ENCODE measurements at regions not wholly inside any gene's neighbourhood (a gene's known extent, or its start where the extent isn't known, plus 50 kb on each side); places are given as distances from the start of the nearest gene placed in this dataset.

DNA sequence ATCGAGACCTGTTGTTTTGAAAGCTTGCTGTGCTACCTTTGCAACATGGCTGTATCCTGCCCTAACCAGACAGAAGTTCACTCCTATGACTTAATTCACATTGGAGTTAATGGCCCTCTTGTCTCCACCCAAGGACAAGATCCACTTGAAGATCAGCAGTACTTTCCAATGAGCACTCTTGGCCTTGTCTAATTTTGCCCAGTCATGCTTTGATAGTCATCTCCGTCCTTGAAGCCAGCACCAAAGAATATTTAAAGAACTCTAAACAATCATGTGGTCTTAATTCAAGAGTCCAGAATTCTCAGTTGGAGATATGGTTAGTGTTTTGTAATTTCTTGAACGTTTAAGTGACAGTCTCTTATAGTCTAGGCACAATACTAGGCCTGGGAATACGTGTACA lies 775.6 kb upstream of the EEF2KMT start:
- no peak overlapping the region for H3K4me3 ChIP-seq (ENCODE audit: low read depth, low read length)
- TF ChIP-seq, protein P1, sequence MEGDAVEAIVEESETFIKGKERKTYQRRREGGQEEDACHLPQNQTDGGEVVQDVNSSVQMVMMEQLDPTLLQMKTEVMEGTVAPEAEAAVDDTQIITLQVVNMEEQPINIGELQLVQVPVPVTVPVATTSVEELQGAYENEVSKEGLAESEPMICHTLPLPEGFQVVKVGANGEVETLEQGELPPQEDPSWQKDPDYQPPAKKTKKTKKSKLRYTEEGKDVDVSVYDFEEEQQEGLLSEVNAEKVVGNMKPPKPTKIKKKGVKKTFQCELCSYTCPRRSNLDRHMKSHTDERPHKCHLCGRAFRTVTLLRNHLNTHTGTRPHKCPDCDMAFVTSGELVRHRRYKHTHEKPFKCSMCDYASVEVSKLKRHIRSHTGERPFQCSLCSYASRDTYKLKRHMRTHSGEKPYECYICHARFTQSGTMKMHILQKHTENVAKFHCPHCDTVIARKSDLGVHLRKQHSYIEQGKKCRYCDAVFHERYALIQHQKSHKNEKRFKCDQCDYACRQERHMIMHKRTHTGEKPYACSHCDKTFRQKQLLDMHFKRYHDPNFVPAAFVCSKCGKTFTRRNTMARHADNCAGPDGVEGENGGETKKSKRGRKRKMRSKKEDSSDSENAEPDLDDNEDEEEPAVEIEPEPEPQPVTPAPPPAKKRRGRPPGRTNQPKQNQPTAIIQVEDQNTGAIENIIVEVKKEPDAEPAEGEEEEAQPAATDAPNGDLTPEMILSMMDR (IDR thresholded peaks at IDR 0.05; ENCODE audit: low read depth, low read length) = no peak

DNA sequence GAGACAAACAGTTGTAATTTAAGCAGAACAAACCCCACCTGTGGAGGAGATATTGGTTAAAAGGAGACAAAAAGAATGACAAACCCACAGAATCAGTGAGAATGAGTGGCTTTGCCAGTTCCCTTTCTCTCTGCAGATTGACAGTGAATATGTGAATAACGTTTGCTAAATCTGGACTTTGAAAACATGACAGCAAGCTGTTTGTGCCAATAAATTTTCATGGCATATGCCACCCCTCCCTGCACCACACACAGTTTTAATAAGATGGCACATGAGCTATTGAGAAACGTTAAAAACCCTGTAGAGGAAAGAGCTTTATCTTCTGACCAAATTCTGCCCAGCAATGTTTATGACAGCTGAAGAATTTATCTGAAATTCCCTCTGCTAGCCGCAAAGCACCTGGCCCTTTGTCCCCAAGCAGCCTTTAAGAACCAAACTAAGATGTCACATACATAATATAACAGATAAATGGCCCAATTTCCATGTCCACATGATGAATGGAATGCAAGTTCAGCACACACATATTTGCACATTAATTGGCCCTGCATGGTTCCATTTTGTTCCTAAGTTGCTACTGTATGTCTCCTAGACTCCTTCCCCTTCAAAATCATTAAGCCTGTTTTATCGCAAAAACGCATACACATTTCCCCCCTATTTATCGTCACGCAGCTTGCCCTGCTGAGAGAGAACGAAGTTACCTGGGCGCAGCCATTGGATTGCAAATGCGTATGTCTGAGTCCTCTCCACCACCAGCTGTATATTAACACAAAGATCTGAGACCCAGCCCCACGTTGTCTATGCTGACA lies 773.5 kb upstream of the EEF2KMT start:
- TF ChIP-seq, protein P1 (IDR thresholded peaks at IDR 0.05; ENCODE audit: low read depth, low read length) = no peak
- no peak overlapping the region for H3K4me3 ChIP-seq (ENCODE audit: low read depth, low read length)

DNA sequence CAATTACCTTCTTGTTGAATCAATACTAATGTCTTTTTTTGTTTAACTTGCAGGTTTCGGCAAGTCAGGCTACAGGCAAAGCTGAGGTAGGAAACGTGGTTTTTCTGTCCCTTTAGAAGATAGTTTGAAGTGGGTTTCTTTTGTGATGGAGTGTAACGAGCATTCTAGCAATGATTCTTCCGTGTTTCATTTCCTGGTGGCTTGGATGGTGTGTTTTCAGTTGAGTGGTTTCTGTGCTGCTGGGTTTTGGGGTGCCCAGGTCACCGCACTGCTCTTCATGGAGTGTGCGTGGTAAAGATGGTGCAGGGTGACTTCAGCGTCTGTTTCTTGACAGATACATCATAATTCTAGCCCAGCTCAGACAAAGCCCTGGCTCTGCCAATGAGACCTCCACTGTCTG lies 769.7 kb upstream of the EEF2KMT start:
- H3K4me3 ChIP-seq (ENCODE audit: low read depth, low read length) = no peak overlapping the region
- TF ChIP-seq, protein P1 (IDR thresholded peaks at IDR 0.05; ENCODE audit: low read depth, low read length) = no peak

DNA sequence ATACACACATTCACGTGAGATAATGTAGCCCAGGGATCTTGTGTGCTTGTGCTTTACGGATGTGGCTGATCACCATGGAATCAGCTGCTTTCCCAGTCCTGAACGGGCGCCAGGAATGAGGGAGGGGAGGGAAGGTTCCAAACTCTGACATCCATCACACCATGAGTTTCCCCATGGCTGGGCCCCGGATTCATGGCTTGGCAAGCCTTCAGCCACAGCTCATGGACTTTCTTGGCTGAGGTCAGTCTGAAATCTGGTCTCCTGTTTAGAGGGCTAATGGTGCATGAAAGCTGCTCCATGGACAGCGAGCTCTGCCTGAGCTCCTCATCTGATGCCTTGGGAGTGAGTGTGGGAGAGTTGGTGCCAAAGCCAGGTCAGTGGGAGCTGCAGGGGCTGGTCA lies 767.6 kb upstream of the EEF2KMT start:
- TF ChIP-seq, protein P1 (IDR thresholded peaks at IDR 0.05; ENCODE audit: low read depth, low read length) = no peak
- H3K4me3 ChIP-seq (ENCODE audit: low read depth, low read length) = no peak overlapping the region

DNA sequence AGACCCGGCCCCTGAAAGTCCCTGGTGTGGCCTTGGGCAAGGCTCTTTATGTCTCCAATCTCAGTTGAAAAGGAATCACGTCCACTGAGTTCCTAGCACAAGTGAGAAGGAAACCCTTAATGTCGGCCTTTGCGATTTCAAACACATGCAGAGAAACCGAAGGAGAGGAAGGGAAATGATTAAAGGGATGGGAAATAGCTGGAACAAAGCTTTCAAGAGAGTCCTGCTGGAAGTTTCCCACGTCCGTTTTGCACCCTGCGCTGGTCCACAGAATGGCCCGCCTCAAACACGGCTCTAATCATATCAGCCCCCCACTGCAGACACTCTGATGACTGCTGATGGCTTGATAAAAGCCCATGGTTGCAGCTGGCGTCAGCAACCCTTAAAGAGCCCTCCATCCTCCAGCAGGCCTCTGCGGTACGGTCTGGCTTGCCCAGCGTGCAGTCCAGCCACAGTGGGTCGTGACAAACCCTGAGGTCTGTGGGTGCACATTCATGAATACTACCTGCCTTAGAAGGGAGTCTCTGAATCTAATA lies 765.5 kb upstream of the EEF2KMT start:
- H3K4me3 ChIP-seq (ENCODE audit: low read depth, low read length) = no peak overlapping the region
- TF ChIP-seq, protein P1 (IDR thresholded peaks at IDR 0.05; ENCODE audit: low read depth, low read length) = no peak

DNA sequence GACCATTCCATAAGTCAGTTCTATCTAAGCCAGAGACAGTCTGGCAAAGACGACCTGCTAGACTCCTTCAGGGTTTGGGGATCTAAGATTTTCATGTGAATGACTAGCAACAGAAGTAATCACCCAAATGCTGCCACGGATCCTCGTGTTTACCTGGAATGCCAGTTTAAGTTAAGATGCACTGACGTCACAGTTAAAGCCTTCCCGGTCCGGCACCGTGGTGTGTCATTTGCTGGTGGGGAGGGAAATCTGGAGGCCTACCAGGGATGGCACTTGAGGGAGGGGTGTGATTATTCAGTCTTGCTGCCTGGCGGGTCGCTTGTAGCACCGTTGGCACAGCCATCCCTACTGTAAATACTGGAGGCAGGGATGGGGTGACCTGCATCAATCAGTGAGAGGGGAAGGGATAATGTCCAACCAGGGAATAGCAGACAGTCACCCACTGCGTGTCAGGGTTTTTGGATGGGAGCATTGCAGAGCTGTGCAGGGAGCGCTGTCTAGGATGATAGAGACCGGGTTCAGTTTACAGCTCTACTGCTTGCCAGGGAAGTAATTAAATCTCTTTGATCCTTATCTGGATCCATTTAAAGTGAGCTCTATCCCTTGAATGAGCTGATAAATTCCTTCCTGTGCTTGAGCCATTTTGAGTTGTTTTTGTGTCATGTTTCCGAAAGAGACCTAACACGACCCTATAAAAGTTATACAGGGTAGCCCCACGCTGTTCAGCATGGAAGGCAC lies 764.7 kb upstream of the EEF2KMT start:
- no peak overlapping the region for H3K4me3 ChIP-seq (ENCODE audit: low read depth, low read length)
- TF ChIP-seq, protein P1 (IDR thresholded peaks at IDR 0.05; ENCODE audit: low read depth, low read length) = no peak

DNA sequence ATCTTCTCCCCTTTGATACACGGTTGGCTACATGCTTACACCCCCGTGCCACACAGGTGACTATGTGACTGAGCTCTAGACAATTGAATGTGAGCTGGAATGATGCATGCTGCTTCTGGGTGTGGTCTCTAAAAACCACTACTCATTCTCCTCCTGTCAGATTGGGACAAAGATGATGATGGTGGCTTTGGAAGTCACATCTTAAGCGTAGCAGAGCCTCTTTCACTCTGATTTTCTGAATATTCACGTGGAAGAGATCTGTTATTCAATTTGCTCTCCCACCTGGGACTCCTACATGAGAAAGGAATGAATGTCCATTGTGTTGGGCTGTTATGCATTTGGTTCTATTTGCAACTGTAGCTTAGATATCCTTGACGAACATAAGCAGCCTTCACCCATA lies 763.6 kb upstream of the EEF2KMT start:
- H3K4me3 ChIP-seq (ENCODE audit: low read depth, low read length) = no peak overlapping the region
- TF ChIP-seq, protein P1 (IDR thresholded peaks at IDR 0.05; ENCODE audit: low read depth, low read length) = no peak

All from WI38 (cell line).